ENCODE measurements at regions not wholly inside any gene's neighbourhood (a gene's known extent, or its start where the extent isn't known, plus 50 kb on each side); places are given as distances from the start of the nearest gene placed in this dataset.

DNA sequence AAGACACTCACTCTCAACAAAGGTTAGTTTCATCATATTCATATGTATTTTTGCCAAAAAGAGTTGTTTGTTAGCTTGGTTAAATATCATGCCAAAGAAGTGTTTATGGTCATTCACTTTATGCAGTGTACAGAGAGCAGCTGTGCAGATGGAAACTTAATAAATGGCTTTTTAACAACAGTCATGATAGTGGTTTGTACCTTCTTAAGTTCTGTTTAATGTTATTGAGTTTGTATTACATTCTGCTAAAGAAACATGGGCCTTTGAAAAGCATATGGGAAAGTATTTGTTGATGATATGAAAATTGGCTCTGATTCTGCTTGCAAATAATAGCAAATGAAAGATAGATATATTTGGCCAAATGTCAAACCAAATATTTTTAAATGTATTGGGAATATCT lies 607.3 kb downstream of the NCAM2 start:
- TF ChIP-seq CTCF (conservative IDR thresholded peaks at IDR 0.05; ENCODE audit: low read length), result no peak
- no peak for DNase-seq (ENCODE audit: low read depth)
- no peak overlapping the region for H3K4me3 ChIP-seq (ENCODE audit: low read length)

DNA sequence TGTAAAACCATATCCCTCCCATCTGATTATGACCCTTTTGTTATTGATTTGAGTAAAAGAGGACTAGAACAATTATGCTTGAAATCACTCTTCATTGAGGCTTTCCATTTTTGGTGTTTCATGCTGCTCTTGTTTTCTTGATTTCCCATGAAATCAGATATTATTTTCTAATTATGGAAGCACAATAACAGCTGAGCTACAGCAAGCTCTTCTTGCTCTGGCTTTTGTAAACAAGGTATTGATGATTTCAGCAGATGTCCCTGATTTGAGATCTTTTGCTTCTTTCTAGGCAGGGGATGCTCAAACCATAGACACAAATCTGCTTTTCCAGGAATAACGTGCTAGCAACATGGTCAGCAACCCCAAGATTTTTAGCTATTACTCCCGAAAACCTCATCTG lies 607.8 kb downstream of the NCAM2 start:
- H3K4me3 ChIP-seq (ENCODE audit: low read length), result no peak overlapping the region
- DNase-seq (ENCODE audit: low read depth), result no peak
- no peak for TF ChIP-seq CTCF (conservative IDR thresholded peaks at IDR 0.05; ENCODE audit: low read length)

GRCh38 chr21:21612466-21612865 lies 614.3 kb downstream of the NCAM2 start:
- no peak for TF ChIP-seq CTCF (conservative IDR thresholded peaks at IDR 0.05; ENCODE audit: low read length)
- no peak overlapping the region for H3K4me3 ChIP-seq (ENCODE audit: low read length)
- DNase-seq (ENCODE audit: low read depth), result peak; percentile 85

DNA sequence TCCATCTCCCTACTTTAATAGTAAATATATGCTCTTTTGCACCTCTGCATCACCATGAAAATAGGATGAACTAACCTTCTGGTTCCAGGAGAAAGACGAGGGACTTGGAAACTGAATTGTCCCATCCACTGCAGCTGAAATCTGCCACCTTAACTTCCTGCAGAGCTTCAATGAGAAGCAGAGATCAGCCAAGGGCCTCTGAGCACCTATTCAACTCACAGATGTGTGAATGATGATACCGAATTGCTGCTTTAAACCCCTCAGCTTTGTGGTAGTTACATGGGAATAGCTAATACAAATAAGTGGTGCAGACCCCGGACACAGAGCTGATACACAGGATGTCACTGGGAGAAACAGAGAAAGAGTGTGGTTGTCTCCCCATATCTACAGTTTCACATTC lies 616.8 kb downstream of the NCAM2 start:
- no peak for DNase-seq (ENCODE audit: low read depth)
- no peak for TF ChIP-seq CTCF (conservative IDR thresholded peaks at IDR 0.05; ENCODE audit: low read length)
- no peak overlapping the region for H3K4me3 ChIP-seq (ENCODE audit: low read length)

DNA sequence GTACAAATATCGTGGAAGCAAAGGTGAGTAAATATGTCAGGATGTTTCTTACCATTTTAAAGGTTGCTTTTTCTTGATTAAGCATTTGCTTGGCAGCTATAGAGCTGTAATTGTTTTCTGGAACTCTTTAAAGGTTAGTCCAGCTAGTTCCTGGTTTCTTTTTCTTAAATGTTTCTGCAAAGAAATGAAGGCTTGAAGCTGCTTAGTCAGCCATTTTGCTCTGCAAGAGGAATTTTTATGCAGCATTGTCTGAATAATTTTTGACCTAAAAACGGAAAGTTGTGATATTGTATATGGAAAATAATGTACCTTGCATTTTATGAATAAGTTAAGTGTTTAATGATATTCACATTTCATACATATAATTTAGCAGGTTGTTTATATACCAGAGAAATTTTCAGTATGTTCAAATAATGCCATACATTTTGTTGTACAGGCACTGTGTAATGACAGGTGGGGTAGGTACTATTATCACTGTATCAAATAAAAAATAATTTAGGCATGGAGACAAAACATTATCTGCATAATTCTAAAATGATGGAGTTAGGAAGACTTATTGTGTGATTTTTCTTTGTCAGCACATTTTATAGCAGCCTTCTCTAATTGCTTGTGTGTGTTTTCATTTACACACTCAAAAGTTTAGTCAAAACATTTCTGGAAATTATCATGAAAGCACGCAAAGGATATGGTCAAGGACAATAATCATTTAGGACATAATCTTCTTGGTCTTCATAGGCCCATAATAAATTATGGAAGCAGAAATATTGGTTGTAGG lies 624.4 kb downstream of the NCAM2 start:
- TF ChIP-seq CTCF (conservative IDR thresholded peaks at IDR 0.05; ENCODE audit: low read length), result no peak
- H3K4me3 ChIP-seq (ENCODE audit: low read length), result no peak overlapping the region
- no peak for DNase-seq (ENCODE audit: low read depth)

DNA sequence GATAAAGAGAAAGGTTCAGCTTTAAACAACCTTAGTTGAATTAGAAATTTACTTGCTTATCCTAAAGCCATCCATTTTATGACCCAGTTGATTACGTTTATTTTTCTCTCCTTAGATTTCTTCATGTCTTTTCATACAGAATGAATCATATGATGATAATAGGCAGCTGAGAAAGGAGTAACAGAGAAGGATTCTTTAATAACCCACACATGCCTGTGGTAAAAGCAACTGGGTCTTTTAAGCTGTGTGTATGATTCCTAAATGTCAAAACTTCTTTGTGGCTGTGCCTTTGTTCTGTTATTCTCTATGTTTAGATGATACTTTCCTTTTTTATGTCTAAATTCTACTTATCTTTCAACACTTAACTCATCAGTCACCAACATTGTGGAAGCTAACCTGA lies 626.5 kb downstream of the NCAM2 start:
- peak; percentile 77 for DNase-seq (ENCODE audit: low read depth)
- no peak for TF ChIP-seq CTCF (conservative IDR thresholded peaks at IDR 0.05; ENCODE audit: low read length)
- no peak overlapping the region for H3K4me3 ChIP-seq (ENCODE audit: low read length)

DNA sequence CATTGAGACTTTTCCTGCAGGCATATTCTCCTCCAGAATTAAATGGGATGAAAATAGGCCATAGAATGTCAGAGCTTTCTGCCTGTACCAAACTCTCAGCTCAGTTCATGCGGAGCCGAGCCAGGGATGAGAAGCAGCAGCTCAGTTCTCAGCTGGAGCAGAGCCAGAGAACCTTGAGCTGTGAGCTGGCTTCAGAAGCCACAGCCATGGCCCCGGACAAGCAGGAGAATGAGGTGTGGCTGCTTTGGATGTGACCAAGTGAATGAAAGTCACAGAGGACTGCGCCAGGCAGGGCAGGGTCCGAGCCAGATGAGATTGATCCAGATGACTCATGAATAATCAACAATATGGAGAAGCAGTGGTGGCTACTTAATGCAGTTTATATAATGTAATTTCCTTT lies 633.8 kb downstream of the NCAM2 start:
- peak; percentile 12 for DNase-seq (ENCODE audit: low read depth)
- TF ChIP-seq CTCF (conservative IDR thresholded peaks at IDR 0.05; ENCODE audit: low read length), result no peak

More for the DNA sequence above, 633.8 kb downstream of the NCAM2 start:
- no peak overlapping the region for H3K4me3 ChIP-seq (ENCODE audit: low read length)

Data from AG10803 (cell line).